SK-N-SH treated with all-trans-retinoic acid at 6 μM for 48 hours (cell line): ENCODE measurements at regions not wholly inside any gene's neighbourhood (a gene's known extent, or its start where the extent isn't known, plus 50 kb on each side); places are given as distances from the start of the nearest gene placed in this dataset.

Experiments used
- ATAC-seq: fragments of 200-7000 bp; cut with Tn5 transposase; 3 replicates; pipeline ENCODE4 v1.9.1; 2020; ENCODE audit warnings: mild to moderate bottlenecking, moderate library complexity
- ARNTL ChIP-seq: fragments of 450-650 bp; formaldehyde crosslinking; IDR thresholded peaks from 2 replicates; pipeline ENCODE4 v1.5.0; 2020; ENCODE audit warnings: low read depth, mild to moderate bottlenecking, moderate library complexity, borderline replicate concordance
- BACH2 ChIP-seq: fragments of 250-450 bp; sonication (Bioruptor Pico); IDR thresholded peaks from 2 replicates; pipeline ENCODE4 v1.9.0; 2021; ENCODE audit warnings: mild to moderate bottlenecking, borderline replicate concordance
- CSDC2 ChIP-seq: fragments of 250-450 bp; sonication (Bioruptor Pico); IDR thresholded peaks from 2 replicates; pipeline ENCODE4 v1.5.0; 2020; ENCODE audit warnings: mild to moderate bottlenecking, moderate library complexity
- GLIS3 ChIP-seq: fragments of 250-450 bp; sonication (Bioruptor Pico); IDR thresholded peaks from 2 replicates; pipeline ENCODE4 v1.5.0; 2020; ENCODE audit warnings: mild to moderate bottlenecking, moderate library complexity
- OSR1 ChIP-seq: fragments of 250-450 bp; sonication (Bioruptor Pico); IDR thresholded peaks from 2 replicates; pipeline ENCODE4 v1.8.0; 2022; ENCODE audit warnings: moderate library complexity, mild to moderate bottlenecking, inconsistent platforms
- PPARA ChIP-seq: fragments of 250-450 bp; sonication (Bioruptor Pico); IDR thresholded peaks from 2 replicates; pipeline ENCODE4 v1.5.0; 2020; ENCODE audit warnings: mild to moderate bottlenecking, borderline replicate concordance
- RARB ChIP-seq: fragments of 250-450 bp; sonication (Bioruptor Pico); IDR thresholded peaks from 2 replicates; pipeline ENCODE4 v1.8.0; 2021; ENCODE audit warnings: mild to moderate bottlenecking, moderate library complexity
- SNAI2 ChIP-seq: fragments of 250-450 bp; sonication (Bioruptor Pico); IDR thresholded peaks from 2 replicates; pipeline ENCODE4 v1.5.0; 2020; ENCODE audit warnings: mild to moderate bottlenecking, moderate library complexity
- TCF4 ChIP-seq: fragments of 250-450 bp; sonication (Bioruptor Pico); IDR thresholded peaks from 2 replicates; pipeline ENCODE4 v1.8.0; 2021; ENCODE audit warnings: mild to moderate bottlenecking, moderate library complexity, borderline replicate concordance
- TOX ChIP-seq: fragments of 250-450 bp; sonication (Bioruptor Pico); IDR thresholded peaks from 2 replicates; pipeline ENCODE4 v1.8.0; 2021; ENCODE audit warnings: mild to moderate bottlenecking, moderate library complexity, borderline replicate concordance
- ZC3H10 ChIP-seq: fragments of 250-450 bp; sonication (Bioruptor Pico); IDR thresholded peaks from 2 replicates; pipeline ENCODE4 v1.5.1; 2021; ENCODE audit warnings: mild to moderate bottlenecking, moderate library complexity
- ZFP3 ChIP-seq: fragments of 250-450 bp; sonication (Bioruptor Pico); IDR thresholded peaks from 2 replicates; pipeline ENCODE4 v1.5.0; 2020; ENCODE audit warnings: mild to moderate bottlenecking, moderate library complexity
- ZNF565 ChIP-seq: fragments of 450-650 bp; formaldehyde crosslinking; conservative IDR thresholded peaks from 2 replicates; pipeline ENCODE4 v1.5.0; 2020; ENCODE audit warnings: low read depth, mild to moderate bottlenecking, moderate library complexity
- ZNF70 ChIP-seq: fragments of 450-650 bp; formaldehyde crosslinking; IDR thresholded peaks from 2 replicates; pipeline ENCODE4 v1.5.0; 2020; ENCODE audit warnings: mild to moderate bottlenecking, moderate library complexity
- ZNF8 ChIP-seq: fragments of 450-650 bp; formaldehyde crosslinking; IDR thresholded peaks from 2 replicates; pipeline ENCODE4 v1.5.0; 2020; ENCODE audit warnings: mild to moderate bottlenecking, moderate library complexity
- TF ChIP-seq, protein P1 (sequence below): fragments of 250-450 bp; sonication (Bioruptor Pico); IDR thresholded peaks from 2 replicates; pipeline ENCODE4 v1.5.0; 2020; ENCODE audit warnings: mild to moderate bottlenecking, moderate library complexity
- TF ChIP-seq, protein P2 (sequence below): fragments of 250-450 bp; sonication (Bioruptor Pico); IDR thresholded peaks from 2 replicates; pipeline ENCODE4 v1.5.1; 2021; ENCODE audit warnings: mild to moderate bottlenecking, moderate library complexity
- TF ChIP-seq, protein P3 (sequence below): fragments of 250-450 bp; sonication (Bioruptor Pico); IDR thresholded peaks from 2 replicates; pipeline ENCODE4 v1.8.0; 2020; ENCODE audit warnings: mild to moderate bottlenecking, moderate library complexity, borderline replicate concordance
- TF ChIP-seq, protein P4 (sequence below): fragments of 250-450 bp; sonication (Bioruptor Pico); IDR thresholded peaks from 2 replicates; pipeline ENCODE4 v1.5.1; 2020; ENCODE audit warnings: low read depth, mild to moderate bottlenecking, moderate library complexity
- TF ChIP-seq, protein P5 (sequence below): fragments of 250-450 bp; sonication (Bioruptor Pico); IDR thresholded peaks from 2 replicates; pipeline ENCODE4 v1.8.0; 2021; ENCODE audit warnings: low read depth, mild to moderate bottlenecking, moderate library complexity, borderline replicate concordance

DNA sequence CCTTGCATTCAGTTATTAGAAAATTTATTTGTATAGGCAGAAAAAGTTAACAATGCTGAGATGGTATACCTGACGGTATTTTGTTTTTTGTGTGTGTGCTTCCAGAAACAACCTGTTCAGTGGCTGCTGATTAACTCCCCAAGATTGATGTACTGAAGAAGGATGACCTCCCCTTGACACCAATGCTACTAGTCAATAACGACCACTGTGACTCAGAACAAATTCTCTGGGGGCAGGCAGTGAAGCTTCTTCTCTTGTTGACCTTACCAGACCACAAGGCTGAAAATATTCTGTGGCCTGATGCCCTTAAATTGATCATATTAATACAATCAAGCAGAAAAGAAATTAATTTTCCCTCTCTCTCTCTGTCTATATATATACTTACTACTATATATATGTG is 1182.9 kb upstream of the CRIM1 start:
- TF ChIP-seq ZNF565 (CRISPR knock-in tag) (no peak), TOX (no peak), OSR1 (CRISPR knock-in tag) (no peak), BACH2 (CRISPR knock-in tag) (no peak), ZFP3 (CRISPR knock-in tag) (no peak), SNAI2 (no peak), ZNF70 (no peak), TCF4 (CRISPR knock-in tag) (no peak), GLIS3 (CRISPR knock-in tag) (no peak), ARNTL (CRISPR knock-in tag) (no peak), ZNF8 (CRISPR knock-in tag) (no peak), ZC3H10 (CRISPR knock-in tag) (no peak), CSDC2 (no peak), PPARA (no peak)
- TF ChIP-seq, protein P1, sequence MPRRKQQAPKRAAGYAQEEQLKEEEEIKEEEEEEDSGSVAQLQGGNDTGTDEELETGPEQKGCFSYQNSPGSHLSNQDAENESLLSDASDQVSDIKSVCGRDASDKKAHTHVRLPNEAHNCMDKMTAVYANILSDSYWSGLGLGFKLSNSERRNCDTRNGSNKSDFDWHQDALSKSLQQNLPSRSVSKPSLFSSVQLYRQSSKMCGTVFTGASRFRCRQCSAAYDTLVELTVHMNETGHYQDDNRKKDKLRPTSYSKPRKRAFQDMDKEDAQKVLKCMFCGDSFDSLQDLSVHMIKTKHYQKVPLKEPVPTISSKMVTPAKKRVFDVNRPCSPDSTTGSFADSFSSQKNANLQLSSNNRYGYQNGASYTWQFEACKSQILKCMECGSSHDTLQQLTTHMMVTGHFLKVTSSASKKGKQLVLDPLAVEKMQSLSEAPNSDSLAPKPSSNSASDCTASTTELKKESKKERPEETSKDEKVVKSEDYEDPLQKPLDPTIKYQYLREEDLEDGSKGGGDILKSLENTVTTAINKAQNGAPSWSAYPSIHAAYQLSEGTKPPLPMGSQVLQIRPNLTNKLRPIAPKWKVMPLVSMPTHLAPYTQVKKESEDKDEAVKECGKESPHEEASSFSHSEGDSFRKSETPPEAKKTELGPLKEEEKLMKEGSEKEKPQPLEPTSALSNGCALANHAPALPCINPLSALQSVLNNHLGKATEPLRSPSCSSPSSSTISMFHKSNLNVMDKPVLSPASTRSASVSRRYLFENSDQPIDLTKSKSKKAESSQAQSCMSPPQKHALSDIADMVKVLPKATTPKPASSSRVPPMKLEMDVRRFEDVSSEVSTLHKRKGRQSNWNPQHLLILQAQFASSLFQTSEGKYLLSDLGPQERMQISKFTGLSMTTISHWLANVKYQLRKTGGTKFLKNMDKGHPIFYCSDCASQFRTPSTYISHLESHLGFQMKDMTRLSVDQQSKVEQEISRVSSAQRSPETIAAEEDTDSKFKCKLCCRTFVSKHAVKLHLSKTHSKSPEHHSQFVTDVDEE (CRISPR knock-in tag) = no peak
- TF ChIP-seq, protein P2, sequence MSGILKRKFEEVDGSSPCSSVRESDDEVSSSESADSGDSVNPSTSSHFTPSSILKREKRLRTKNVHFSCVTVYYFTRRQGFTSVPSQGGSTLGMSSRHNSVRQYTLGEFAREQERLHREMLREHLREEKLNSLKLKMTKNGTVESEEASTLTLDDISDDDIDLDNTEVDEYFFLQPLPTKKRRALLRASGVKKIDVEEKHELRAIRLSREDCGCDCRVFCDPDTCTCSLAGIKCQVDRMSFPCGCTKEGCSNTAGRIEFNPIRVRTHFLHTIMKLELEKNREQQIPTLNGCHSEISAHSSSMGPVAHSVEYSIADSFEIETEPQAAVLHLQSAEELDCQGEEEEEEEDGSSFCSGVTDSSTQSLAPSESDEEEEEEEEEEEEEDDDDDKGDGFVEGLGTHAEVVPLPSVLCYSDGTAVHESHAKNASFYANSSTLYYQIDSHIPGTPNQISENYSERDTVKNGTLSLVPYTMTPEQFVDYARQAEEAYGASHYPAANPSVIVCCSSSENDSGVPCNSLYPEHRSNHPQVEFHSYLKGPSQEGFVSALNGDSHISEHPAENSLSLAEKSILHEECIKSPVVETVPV = no peak
- TF ChIP-seq, protein P3, sequence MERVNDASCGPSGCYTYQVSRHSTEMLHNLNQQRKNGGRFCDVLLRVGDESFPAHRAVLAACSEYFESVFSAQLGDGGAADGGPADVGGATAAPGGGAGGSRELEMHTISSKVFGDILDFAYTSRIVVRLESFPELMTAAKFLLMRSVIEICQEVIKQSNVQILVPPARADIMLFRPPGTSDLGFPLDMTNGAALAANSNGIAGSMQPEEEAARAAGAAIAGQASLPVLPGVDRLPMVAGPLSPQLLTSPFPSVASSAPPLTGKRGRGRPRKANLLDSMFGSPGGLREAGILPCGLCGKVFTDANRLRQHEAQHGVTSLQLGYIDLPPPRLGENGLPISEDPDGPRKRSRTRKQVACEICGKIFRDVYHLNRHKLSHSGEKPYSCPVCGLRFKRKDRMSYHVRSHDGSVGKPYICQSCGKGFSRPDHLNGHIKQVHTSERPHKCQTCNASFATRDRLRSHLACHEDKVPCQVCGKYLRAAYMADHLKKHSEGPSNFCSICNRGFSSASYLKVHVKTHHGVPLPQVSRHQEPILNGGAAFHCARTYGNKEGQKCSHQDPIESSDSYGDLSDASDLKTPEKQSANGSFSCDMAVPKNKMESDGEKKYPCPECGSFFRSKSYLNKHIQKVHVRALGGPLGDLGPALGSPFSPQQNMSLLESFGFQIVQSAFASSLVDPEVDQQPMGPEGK (CRISPR knock-in tag) = no peak
- TF ChIP-seq, protein P4, sequence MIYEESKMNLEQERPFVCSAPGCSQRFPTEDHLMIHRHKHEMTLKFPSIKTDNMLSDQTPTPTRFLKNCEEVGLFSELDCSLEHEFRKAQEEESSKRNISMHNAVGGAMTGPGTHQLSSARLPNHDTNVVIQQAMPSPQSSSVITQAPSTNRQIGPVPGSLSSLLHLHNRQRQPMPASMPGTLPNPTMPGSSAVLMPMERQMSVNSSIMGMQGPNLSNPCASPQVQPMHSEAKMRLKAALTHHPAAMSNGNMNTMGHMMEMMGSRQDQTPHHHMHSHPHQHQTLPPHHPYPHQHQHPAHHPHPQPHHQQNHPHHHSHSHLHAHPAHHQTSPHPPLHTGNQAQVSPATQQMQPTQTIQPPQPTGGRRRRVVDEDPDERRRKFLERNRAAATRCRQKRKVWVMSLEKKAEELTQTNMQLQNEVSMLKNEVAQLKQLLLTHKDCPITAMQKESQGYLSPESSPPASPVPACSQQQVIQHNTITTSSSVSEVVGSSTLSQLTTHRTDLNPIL (CRISPR knock-in tag) = no peak
- ATAC-seq = no peak

DNA sequence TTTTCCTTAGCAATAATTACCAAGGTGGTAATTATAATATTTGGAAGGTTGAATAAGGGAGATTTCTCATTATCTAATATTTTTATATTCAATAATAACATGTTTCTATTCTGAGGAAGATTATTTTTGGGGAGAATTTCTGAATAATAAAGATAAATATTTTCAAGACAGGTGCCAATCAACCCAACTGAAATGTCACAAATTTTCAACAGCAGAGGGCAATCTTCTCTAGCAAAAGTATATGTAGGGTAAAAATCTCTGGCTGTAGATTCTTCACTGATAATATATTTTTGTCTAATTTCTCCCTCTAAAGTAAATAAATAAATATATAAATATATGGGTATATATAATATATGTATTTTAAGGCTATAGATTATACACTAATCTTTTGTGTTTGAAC is 1187.2 kb upstream of the CRIM1 start:
- no peak for ATAC-seq
- TF ChIP-seq, protein P2 = no peak
- TF ChIP-seq, protein P1 (CRISPR knock-in tag) = no peak
- TF ChIP-seq ZNF8 (CRISPR knock-in tag) (no peak), OSR1 (CRISPR knock-in tag) (no peak), PPARA (no peak), RARB (no peak)
- TF ChIP-seq, protein P5, sequence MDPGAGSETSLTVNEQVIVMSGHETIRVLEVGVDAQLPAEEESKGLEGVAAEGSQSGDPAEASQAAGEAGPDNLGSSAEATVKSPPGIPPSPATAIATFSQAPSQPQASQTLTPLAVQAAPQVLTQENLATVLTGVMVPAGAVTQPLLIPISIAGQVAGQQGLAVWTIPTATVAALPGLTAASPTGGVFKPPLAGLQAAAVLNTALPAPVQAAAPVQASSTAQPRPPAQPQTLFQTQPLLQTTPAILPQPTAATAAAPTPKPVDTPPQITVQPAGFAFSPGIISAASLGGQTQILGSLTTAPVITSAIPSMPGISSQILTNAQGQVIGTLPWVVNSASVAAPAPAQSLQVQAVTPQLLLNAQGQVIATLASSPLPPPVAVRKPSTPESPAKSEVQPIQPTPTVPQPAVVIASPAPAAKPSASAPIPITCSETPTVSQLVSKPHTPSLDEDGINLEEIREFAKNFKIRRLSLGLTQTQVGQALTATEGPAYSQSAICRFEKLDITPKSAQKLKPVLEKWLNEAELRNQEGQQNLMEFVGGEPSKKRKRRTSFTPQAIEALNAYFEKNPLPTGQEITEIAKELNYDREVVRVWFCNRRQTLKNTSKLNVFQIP (CRISPR knock-in tag) = no peak
